Skeletal muscle cell (primary cell): ENCODE measurements at regions not wholly inside any gene's neighbourhood (a gene's known extent, or its start where the extent isn't known, plus 50 kb on each side); places are given as distances from the start of the nearest gene placed in this dataset.
A peak's percentile ranks its signal among the peaks of the same experiment; 100 is the strongest.
"Not testable (repeated sequence)": the region's sequence is repeated elsewhere in the genome, so short reads cannot be mapped to it uniquely, and the experiment has no call there.

Source experiments
- DNase-seq: peaks from one replicate; pipeline ENCODE4 v3.0.0-alpha.2; 2010; ENCODE audit warnings: low read depth
- H3K4me3 ChIP-seq: 2 replicates; pipeline ENCODE4 v1.5.1; 2011; ENCODE audit warnings: low read depth, mild to moderate bottlenecking, control low read depth, low read length, moderate library complexity

DNA sequence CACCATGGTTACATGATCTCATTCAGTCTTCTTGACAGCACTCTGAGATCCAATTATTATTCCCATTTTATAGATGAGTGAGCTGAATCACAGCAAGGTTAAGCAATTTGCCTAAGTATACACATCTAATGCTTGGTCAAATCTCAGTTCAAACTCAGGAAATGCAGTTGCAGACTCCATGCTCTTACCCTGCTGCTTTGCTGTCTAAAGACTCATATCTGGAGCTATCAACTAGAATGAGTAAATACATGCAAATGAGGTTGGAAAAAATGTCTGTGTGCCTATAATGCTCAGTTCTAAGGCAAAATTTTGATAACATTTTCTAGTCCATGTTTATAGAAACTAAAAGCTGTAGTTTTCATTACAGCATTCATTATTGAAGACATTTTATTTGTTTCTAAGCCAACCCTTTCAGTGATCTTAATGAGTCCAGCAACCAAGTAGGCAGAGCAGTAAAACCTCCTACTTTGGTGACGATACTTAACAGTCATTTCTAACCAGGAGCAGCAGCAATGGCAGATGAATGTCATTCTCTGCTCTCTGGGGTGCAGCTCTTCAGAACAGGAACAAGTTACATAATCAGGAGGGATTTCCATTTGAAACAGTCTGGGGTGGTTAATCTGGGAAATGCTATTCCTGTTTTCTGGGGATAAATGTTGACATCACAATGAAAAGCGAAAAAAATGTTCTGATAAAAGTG, 396.8 kb upstream of the UBE2E3 start:
- no peak overlapping the region for H3K4me3 ChIP-seq
- DNase-seq = no peak

- H3K4me3 ChIP-seq = no peak overlapping the region
- no peak for DNase-seq
Measured at GRCh38 chr2:180579388-180579787, 401.0 kb upstream of the UBE2E3 start.

- H3K4me3 ChIP-seq = no peak overlapping the region
- DNase-seq = no peak
Measured at GRCh38 chr2:180578441-180578840, 402.0 kb upstream of the UBE2E3 start.

GRCh38 chr2:180577567-180577966, 402.8 kb upstream of the UBE2E3 start:
- DNase-seq = peak; percentile 7
- no peak overlapping the region for H3K4me3 ChIP-seq

GRCh38 chr2:180573951-180574350, 406.5 kb upstream of the UBE2E3 start:
- DNase-seq = no peak

GRCh38 chr2:180572346-180572745, 408.1 kb upstream of the UBE2E3 start:
- peak; percentile 5 for DNase-seq
- H3K4me3 ChIP-seq = no peak overlapping the region

More at GRCh38 chr2:180573951-180574350, 406.5 kb upstream of the UBE2E3 start:
- H3K4me3 ChIP-seq = no peak overlapping the region

GRCh38 chr2:180571559-180571958, 408.8 kb upstream of the UBE2E3 start:
- peak; percentile 24 for DNase-seq
- H3K4me3 ChIP-seq = no peak overlapping the region

- H3K4me3 ChIP-seq = no peak overlapping the region
- DNase-seq = no peak
Measured at GRCh38 chr2:180570864-180571263, 409.5 kb upstream of the UBE2E3 start.

GRCh38 chr2:180564051-180564450, 416.4 kb upstream of the UBE2E3 start:
- H3K4me3 ChIP-seq = no peak overlapping the region
- no peak for DNase-seq

DNA sequence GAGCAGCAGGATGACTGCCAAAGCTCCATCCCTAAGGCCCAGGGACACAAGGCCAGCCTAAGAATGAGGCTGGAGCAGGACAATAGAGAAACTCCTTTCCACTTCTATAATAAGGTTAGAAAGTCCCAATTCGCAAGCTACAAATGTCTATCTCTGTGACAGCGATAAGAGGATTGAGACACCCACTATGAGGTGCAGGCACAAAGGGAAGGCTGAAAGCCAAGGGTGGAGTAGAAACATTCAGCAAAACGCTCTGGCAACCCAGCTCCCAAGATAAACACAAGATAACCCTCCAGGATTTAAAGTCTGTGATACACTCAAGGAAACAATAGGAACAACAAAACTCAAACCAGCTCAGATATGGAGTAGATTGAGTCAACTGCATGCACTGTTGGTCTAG, 418.0 kb upstream of the UBE2E3 start:
- H3K4me3 ChIP-seq = no peak overlapping the region
- DNase-seq = no peak

GRCh38 chr2:180559771-180560170, 420.6 kb upstream of the UBE2E3 start:
- no peak overlapping the region for H3K4me3 ChIP-seq
- peak; percentile 31 for DNase-seq

GRCh38 chr2:180559038-180559437, 421.4 kb upstream of the UBE2E3 start:
- DNase-seq = no peak
- H3K4me3 ChIP-seq = no peak overlapping the region

DNA sequence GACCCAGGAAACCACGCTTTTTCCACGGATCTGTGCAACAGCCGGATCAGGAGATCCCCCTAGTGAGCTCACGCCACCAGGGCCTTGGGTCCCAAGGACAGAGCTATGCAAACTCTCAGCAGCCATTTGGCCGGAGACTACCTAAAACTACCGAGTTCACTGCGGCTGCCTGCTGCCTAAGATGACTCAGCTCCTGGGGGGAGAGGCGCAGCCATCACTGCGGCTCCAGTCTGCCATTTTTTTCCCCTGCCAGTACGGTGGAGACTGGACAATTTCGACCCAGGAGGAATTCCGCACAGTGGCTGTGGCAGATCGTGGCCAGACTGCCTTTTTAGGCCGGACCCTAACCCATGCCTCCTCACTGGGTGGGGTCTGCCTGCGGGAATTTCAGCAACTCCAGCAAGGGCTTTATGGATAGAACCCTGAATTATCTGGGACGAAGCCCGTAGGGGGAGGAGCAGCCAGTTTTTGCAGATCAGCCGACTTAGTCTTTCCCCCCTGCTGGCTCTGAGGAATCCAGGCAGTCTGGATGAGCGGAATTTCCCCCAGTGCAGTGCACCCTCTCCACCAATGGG, 424.9 kb upstream of the UBE2E3 start:
- no peak for DNase-seq
- no peak overlapping the region for H3K4me3 ChIP-seq

GRCh38 chr2:180554330-180554729, 426.1 kb upstream of the UBE2E3 start:
- DNase-seq = no peak
- no peak overlapping the region for H3K4me3 ChIP-seq

- no peak overlapping the region for H3K4me3 ChIP-seq
- no peak for DNase-seq
Measured at GRCh38 chr2:180553094-180553715, 427.2 kb upstream of the UBE2E3 start.

DNA sequence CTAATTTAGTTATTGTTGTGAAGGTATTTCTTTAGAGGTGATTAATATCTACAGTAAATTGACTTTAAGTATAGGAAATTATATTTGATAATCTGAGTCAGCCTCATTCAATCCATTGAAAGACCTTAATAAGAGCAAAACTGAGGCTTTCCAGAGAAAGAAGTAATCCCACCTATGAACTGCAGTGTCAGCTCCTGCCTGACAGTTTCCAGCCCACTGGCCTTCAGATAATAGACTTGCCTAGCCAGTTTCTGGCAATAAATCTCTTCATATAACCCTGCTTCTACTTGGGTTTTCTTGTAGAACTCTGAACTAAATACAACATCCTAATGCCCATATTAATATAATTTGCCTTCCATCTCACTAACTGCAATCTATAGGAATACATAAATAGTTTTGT, 437.9 kb upstream of the UBE2E3 start:
- no peak for DNase-seq
- no peak overlapping the region for H3K4me3 ChIP-seq

GRCh38 chr2:180540761-180541160, 439.6 kb upstream of the UBE2E3 start:
- H3K4me3 ChIP-seq = no peak overlapping the region
- DNase-seq = no peak

- no peak overlapping the region for H3K4me3 ChIP-seq
- no peak for DNase-seq
Measured at GRCh38 chr2:180539541-180539940, 440.9 kb upstream of the UBE2E3 start.

GRCh38 chr2:180535289-180535688, 445.1 kb upstream of the UBE2E3 start:
- no peak for DNase-seq

GRCh38 chr2:180531787-180532186, 448.6 kb upstream of the UBE2E3 start:
- H3K4me3 ChIP-seq, DNase-seq: not testable (repeated sequence)

More at GRCh38 chr2:180535289-180535688, 445.1 kb upstream of the UBE2E3 start:
- H3K4me3 ChIP-seq = no peak overlapping the region

DNA sequence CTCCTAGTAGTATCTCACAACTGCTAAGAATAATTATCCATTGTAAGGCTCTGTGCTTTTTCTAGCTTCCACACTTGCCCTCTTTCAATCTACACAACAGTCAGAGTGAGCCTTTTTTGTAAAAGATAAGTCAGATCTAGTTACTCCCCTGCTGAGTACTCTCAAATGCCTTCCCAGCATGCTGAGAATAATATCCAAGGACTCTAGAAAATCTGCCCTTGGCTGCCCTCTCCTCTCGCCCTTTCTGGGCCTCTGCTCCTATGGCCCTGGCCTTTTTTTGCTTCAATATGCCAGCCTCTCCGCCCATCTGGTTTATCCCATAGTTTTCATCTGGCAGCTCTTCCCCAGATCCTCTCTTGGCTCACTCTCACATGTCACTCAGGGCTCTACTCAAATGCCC, 455.9 kb upstream of the UBE2E3 start:
- H3K4me3 ChIP-seq = no peak overlapping the region
- no peak for DNase-seq
